ENCODE measurements at regions not wholly inside any gene's neighbourhood (a gene's known extent, or its start where the extent isn't known, plus 50 kb on each side); places are given as distances from the start of the nearest gene placed in this dataset.

- DNase-seq (ENCODE audit: low spot score): no peak
Measured at GRCh38 chr15:69530991-69531664, 78.5 kb downstream of the RPLP1 start.

GRCh38 chr15:69531665-69532027, 79.0 kb downstream of the RPLP1 start:
- DNase-seq (ENCODE audit: low spot score): no peak

GRCh38 chr15:69532066-69532465, 79.4 kb downstream of the RPLP1 start:
- DNase-seq (ENCODE audit: low spot score): no peak

- no peak for DNase-seq (ENCODE audit: low spot score)
Measured at GRCh38 chr15:69532856-69533255, 80.2 kb downstream of the RPLP1 start.

GRCh38 chr15:69533522-69533921, 80.9 kb downstream of the RPLP1 start:
- DNase-seq (ENCODE audit: low spot score): no peak

- DNase-seq (ENCODE audit: low spot score): no peak
Measured at GRCh38 chr15:69535101-69535638, 82.6 kb downstream of the RPLP1 start.

GRCh38 chr15:69535998-69536397, 83.4 kb downstream of the RPLP1 start:
- DNase-seq (ENCODE audit: low spot score): no peak

GRCh38 chr15:69536726-69537512, 84.3 kb downstream of the RPLP1 start:
- DNase-seq (ENCODE audit: low spot score): no peak

GRCh38 chr15:69537901-69538300, 85.3 kb downstream of the RPLP1 start:
- no peak for DNase-seq (ENCODE audit: low spot score)

- DNase-seq (ENCODE audit: low spot score): no peak
Measured at GRCh38 chr15:69538379-69538778, 85.8 kb downstream of the RPLP1 start.

GRCh38 chr15:69539345-69539744, 86.7 kb downstream of the RPLP1 start:
- no peak for DNase-seq (ENCODE audit: low spot score)

- no peak for DNase-seq (ENCODE audit: low spot score)
Measured at GRCh38 chr15:69540622-69541021, 88.0 kb downstream of the RPLP1 start.

- no peak for DNase-seq (ENCODE audit: low spot score)
Measured at GRCh38 chr15:69542028-69542427, 89.4 kb downstream of the RPLP1 start.

GRCh38 chr15:69543681-69544364, 91.2 kb downstream of the RPLP1 start:
- no peak for DNase-seq (ENCODE audit: low spot score)

GRCh38 chr15:69544365-69545113, 91.9 kb downstream of the RPLP1 start:
- no peak for DNase-seq (ENCODE audit: low spot score)

- no peak for DNase-seq (ENCODE audit: low spot score)
Measured at GRCh38 chr15:69546182-69546581, 93.6 kb downstream of the RPLP1 start.

- no peak for DNase-seq (ENCODE audit: low spot score)
Measured at GRCh38 chr15:69548395-69549180, 96.0 kb downstream of the RPLP1 start.

GRCh38 chr15:69551391-69552056, 98.9 kb downstream of the RPLP1 start:
- no peak for DNase-seq (ENCODE audit: low spot score)

GRCh38 chr15:69552057-69552815, 99.6 kb downstream of the RPLP1 start:
- DNase-seq (ENCODE audit: low spot score): no peak

- DNase-seq (ENCODE audit: low spot score): no peak
Measured at GRCh38 chr15:69553686-69554085, 101.1 kb downstream of the RPLP1 start.

Measured in cerebellar cortex (tissue), 1 donor.